ENCODE measurements at regions not wholly inside any gene's neighbourhood (a gene's known extent, or its start where the extent isn't known, plus 50 kb on each side); places are given as distances from the start of the nearest gene placed in this dataset.

DNA sequence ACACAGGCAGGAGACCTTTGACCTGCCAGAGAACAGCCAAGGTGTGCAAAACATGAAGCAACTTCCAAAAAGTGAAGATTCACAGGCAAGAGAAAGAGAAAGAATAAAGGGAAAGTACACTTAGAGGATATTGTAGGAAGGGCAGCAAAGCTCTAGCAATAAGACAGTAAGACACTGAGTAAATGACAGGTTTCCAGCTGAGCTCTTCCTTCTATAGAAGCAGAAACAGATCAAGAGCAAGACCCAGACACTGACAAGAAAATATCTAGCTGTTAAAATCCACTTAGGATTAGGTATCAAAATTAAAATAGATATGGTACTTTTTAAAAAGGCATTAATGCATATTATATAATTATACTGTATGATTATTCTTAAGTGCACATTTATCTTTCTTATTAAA is 333.4 kb downstream of the RAP2B start:
- dilution Hi-C loops (cut with MboI; ENCODE audit: extremely low pct_ligation_motif_present, low sequenced_read_pairs), result no loop called here
- Histone ChIP-seq H3K4me3 (ENCODE audit: control insufficient read depth in 2 of 3, extremely low read depth in 1 of 3, insufficient read depth in 2 of 3, low read depth in 1 of 3, low read length in 3 of 3) (no peak overlapping the region), H3K4me1 (ENCODE audit: control insufficient read depth, extremely low read depth, insufficient read depth, low read length) (no peaks in the 10 kb centered on the region), H3K9me1 (ENCODE audit: control insufficient read depth, extremely low read depth, insufficient read depth, low read length) (no peaks in the 10 kb centered on the region), H3K27me3 (ENCODE audit: control insufficient read depth, extremely low read depth, insufficient read depth, low read length) (no peaks in the 10 kb centered on the region), H4K20me1 (ENCODE audit: control insufficient read depth, extremely low read depth, insufficient read depth, low read length) (no peaks in the 10 kb centered on the region), H3K4me2 (ENCODE audit: control insufficient read depth, extremely low read depth, insufficient read depth, low read depth, low read length) (no peak overlapping the region), H2AFZ (ENCODE audit: control insufficient read depth, low read length) (no peak overlapping the region), H3K9ac (ENCODE audit: control insufficient read depth, extremely low read depth, insufficient read depth, low read length) (no peak overlapping the region), H3K27ac (ENCODE audit: control insufficient read depth, insufficient read depth, low read length) (no peak overlapping the region), H3K36me3 (ENCODE audit: control insufficient read depth in 2 of 2, extremely low read depth in 1 of 2, insufficient read depth in 2 of 2, low read length in 2 of 2) (no peaks in the 10 kb centered on the region), H3K79me2 (ENCODE audit: control insufficient read depth, insufficient read depth, low read length) (no peaks in the 10 kb centered on the region), H3K9me3 (ENCODE audit: control insufficient read depth, low read depth, low read length) (no peaks in the 10 kb centered on the region)
- FAIRE-seq (no peak), DNase-seq (ENCODE audit: low read depth, low spot score) (no peak)
- TF ChIP-seq, protein P1, sequence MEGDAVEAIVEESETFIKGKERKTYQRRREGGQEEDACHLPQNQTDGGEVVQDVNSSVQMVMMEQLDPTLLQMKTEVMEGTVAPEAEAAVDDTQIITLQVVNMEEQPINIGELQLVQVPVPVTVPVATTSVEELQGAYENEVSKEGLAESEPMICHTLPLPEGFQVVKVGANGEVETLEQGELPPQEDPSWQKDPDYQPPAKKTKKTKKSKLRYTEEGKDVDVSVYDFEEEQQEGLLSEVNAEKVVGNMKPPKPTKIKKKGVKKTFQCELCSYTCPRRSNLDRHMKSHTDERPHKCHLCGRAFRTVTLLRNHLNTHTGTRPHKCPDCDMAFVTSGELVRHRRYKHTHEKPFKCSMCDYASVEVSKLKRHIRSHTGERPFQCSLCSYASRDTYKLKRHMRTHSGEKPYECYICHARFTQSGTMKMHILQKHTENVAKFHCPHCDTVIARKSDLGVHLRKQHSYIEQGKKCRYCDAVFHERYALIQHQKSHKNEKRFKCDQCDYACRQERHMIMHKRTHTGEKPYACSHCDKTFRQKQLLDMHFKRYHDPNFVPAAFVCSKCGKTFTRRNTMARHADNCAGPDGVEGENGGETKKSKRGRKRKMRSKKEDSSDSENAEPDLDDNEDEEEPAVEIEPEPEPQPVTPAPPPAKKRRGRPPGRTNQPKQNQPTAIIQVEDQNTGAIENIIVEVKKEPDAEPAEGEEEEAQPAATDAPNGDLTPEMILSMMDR (optimal IDR thresholded peaks at IDR 0.05 in 1 of 3, IDR thresholded peaks at IDR 0.05 in 1 of 3, conservative IDR thresholded peaks at IDR 0.05 in 1 of 3; ENCODE audit: extremely low read depth in 1 of 3, insufficient read depth in 2 of 3, low read length in 3 of 3), result no peak
- TF ChIP-seq EZH2 (IDR thresholded peaks at IDR 0.05; ENCODE audit: low read length), result no peak

DNA sequence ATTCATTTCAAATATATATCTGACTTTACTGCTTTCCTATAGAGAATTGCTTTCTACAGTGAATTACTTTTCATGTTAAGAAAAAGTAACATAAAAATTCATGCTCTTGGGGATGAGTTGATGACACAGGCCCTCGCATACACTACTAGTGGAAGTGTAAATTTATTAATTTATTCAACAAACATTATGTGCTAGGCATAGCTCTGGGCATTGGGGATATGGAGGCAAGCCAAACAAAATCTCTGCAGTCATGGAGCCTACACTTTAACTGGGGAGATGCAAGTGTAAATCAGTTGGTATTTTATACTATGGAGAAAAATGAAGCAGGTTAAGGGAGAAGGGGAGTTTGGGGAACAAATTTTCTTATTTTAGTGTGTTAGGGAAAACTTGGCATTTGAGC is 340.7 kb downstream of the RAP2B start:
- TF ChIP-seq, protein P1 (optimal IDR thresholded peaks at IDR 0.05 in 1 of 3, IDR thresholded peaks at IDR 0.05 in 1 of 3, conservative IDR thresholded peaks at IDR 0.05 in 1 of 3; ENCODE audit: extremely low read depth in 1 of 3, insufficient read depth in 2 of 3, low read length in 3 of 3), result no peak
- TF ChIP-seq EZH2 (IDR thresholded peaks at IDR 0.05; ENCODE audit: low read length), result no peak
- Histone ChIP-seq H3K36me3 (ENCODE audit: control insufficient read depth in 2 of 2, extremely low read depth in 1 of 2, insufficient read depth in 2 of 2, low read length in 2 of 2) (no peaks in the 10 kb centered on the region), H3K27me3 (ENCODE audit: control insufficient read depth, extremely low read depth, insufficient read depth, low read length) (no peaks in the 10 kb centered on the region), H3K4me1 (ENCODE audit: control insufficient read depth, extremely low read depth, insufficient read depth, low read length) (no peaks in the 10 kb centered on the region), H3K27ac (ENCODE audit: control insufficient read depth, insufficient read depth, low read length) (no peak overlapping the region), H3K79me2 (ENCODE audit: control insufficient read depth, insufficient read depth, low read length) (no peaks in the 10 kb centered on the region), H2AFZ (ENCODE audit: control insufficient read depth, low read length) (no peak overlapping the region), H3K9me1 (ENCODE audit: control insufficient read depth, extremely low read depth, insufficient read depth, low read length) (no peaks in the 10 kb centered on the region), H3K9me3 (ENCODE audit: control insufficient read depth, low read depth, low read length) (no peaks in the 10 kb centered on the region), H3K9ac (ENCODE audit: control insufficient read depth, extremely low read depth, insufficient read depth, low read length) (no peak overlapping the region), H3K4me3 (ENCODE audit: control insufficient read depth in 2 of 3, extremely low read depth in 1 of 3, insufficient read depth in 2 of 3, low read depth in 1 of 3, low read length in 3 of 3) (no peak overlapping the region), H3K4me2 (ENCODE audit: control insufficient read depth, extremely low read depth, insufficient read depth, low read depth, low read length) (no peak overlapping the region), H4K20me1 (ENCODE audit: control insufficient read depth, extremely low read depth, insufficient read depth, low read length) (no peaks in the 10 kb centered on the region)
- dilution Hi-C loops (cut with MboI; ENCODE audit: extremely low pct_ligation_motif_present, low sequenced_read_pairs), result no loop called here
- DNase-seq (ENCODE audit: low read depth, low spot score) (no peak), FAIRE-seq (no peak)
